ENCODE measurements at regions not wholly inside any gene's neighbourhood (a gene's known extent, or its start where the extent isn't known, plus 50 kb on each side); places are given as distances from the start of the nearest gene placed in this dataset.
"Not testable (repeated sequence)": the region's sequence is repeated elsewhere in the genome, so short reads cannot be mapped to it uniquely, and the experiment has no call there.

DNA sequence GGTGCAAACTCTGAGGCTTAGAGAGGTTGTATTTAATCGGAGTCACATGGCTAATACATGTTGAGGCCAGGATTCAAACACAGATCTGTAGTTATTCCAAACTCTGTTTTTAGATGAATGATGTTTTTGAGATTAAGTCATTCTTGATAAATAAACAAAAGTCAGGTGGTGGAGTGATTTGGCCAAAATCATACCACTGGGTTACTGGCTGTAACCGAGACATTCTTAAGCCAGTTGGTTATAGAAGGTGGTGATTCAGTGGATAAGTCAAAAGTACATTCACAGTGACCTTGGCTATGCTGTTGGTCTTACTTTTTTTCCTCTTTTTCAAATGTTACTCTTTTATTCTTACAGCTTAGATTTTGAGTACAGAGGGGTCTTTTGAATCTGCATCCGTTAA is 361.4 kb downstream of the KIF20B start:
- intact Hi-C loops (cut with DNase I) = no loop called here
- Histone ChIP-seq H3K27ac (no peak overlapping the region), H3K4me3 (no peak overlapping the region), H3K9me3 (no peaks in the 10 kb centered on the region), H3K27me3 (ENCODE audit: insufficient read depth in 3 of 3, low read length in 2 of 3) (no peaks in the 10 kb centered on the region), H3K4me1 (no peaks in the 10 kb centered on the region), H3K36me3 (ENCODE audit: insufficient read depth in 1 of 2, low read depth in 1 of 2) (no peaks in the 10 kb centered on the region)
- TF ChIP-seq, protein P1, sequence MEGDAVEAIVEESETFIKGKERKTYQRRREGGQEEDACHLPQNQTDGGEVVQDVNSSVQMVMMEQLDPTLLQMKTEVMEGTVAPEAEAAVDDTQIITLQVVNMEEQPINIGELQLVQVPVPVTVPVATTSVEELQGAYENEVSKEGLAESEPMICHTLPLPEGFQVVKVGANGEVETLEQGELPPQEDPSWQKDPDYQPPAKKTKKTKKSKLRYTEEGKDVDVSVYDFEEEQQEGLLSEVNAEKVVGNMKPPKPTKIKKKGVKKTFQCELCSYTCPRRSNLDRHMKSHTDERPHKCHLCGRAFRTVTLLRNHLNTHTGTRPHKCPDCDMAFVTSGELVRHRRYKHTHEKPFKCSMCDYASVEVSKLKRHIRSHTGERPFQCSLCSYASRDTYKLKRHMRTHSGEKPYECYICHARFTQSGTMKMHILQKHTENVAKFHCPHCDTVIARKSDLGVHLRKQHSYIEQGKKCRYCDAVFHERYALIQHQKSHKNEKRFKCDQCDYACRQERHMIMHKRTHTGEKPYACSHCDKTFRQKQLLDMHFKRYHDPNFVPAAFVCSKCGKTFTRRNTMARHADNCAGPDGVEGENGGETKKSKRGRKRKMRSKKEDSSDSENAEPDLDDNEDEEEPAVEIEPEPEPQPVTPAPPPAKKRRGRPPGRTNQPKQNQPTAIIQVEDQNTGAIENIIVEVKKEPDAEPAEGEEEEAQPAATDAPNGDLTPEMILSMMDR (IDR thresholded peaks at IDR 0.05) = no peak
- no peak for DNase-seq
- WGBS, 3 donors = 57 to 72% (median 58%) methylated on average over 3 of the region's 3 CpGs
- ATAC-seq = no peak

GRCh38 chr10:90064295-90064694 is 362.9 kb downstream of the KIF20B start:
- intact Hi-C loops (cut with DNase I) = no loop called here
- ATAC-seq = no peak
- WGBS, 3 donors = 86 to 97% (median 92%) methylated on average over 1 of the region's 1 CpG
- Histone ChIP-seq H3K36me3 (ENCODE audit: insufficient read depth in 1 of 2, low read depth in 1 of 2) (no peaks in the 10 kb centered on the region), H3K4me3 (no peak overlapping the region), H3K9me3 (no peaks in the 10 kb centered on the region), H3K4me1 (no peaks in the 10 kb centered on the region), H3K27ac (no peak overlapping the region), H3K27me3 (ENCODE audit: insufficient read depth in 3 of 3, low read length in 2 of 3) (no peaks in the 10 kb centered on the region)
- TF ChIP-seq, protein P1 (IDR thresholded peaks at IDR 0.05) = no peak
- DNase-seq = no peak

DNA sequence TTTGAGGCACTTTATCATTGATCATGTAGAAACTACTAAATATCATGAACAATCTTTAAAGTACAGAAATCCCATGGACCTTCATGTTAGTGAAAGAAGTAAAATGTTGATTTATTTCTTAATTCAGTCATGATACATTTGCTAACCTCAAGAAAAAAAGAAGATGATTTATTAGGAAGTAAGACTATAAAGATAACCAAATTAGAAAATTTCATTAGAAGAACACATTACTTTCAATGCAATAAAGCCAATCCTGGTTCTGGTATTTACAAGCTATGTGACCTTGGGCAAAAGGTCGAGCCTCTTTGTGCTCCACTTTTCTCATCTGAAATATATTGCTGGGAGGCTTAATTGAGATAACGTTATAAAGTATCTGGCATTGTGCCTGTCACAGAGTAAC is 365.0 kb downstream of the KIF20B start:
- no peaks in the 10 kb centered on the region for H3K9me3 ChIP-seq
- no peak overlapping the region for H3K4me3 ChIP-seq
- DNase-seq (no peak), ATAC-seq (no peak)
- no peak overlapping the region for H3K27ac ChIP-seq
- 51 to 54% (median 53%) methylated on average over 2 of the region's 2 CpGs for whole genome bisulfite sequencing, 3 donors
- no peaks in the 10 kb centered on the region for H3K27me3 ChIP-seq (ENCODE audit: insufficient read depth in 3 of 3, low read length in 2 of 3)
- no peaks in the 10 kb centered on the region for H3K4me1 ChIP-seq
- TF ChIP-seq, protein P1 (IDR thresholded peaks at IDR 0.05) = no peak
- no peaks in the 10 kb centered on the region for H3K36me3 ChIP-seq (ENCODE audit: insufficient read depth in 1 of 2, low read depth in 1 of 2)
- intact Hi-C loops (cut with DNase I) = no loop called here

DNA sequence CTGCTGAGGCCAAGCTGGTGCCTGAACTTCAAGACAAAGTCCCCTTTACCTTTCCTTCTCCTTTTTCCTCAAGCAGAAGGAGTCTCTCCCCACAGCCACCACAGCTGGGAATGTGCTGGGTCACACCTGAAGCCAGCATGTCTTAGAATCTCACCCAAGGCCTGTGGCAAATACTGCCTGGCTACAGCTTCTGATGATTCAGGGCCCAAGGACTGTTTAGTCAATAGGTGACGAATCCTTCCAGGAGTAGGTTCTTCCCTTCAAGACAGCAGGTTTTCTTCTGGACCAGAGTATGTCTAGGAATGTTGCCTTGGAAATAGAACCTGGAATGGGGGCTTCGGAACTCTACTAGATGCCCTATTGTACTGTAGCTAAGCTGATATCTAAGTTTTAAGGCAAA is 374.6 kb downstream of the KIF20B start:
- Histone ChIP-seq H3K4me3 (no peak overlapping the region), H3K27me3 (ENCODE audit: insufficient read depth in 3 of 3, low read length in 2 of 3) (no peaks in the 10 kb centered on the region), H3K9me3 (no peaks in the 10 kb centered on the region), H3K4me1 (no peaks in the 10 kb centered on the region), H3K36me3 (ENCODE audit: insufficient read depth in 1 of 2, low read depth in 1 of 2) (no peaks in the 10 kb centered on the region), H3K27ac (no peak overlapping the region)
- 90 to 94% (median 91%) methylated on average over 2 of the region's 2 CpGs for WGBS, 3 donors
- no peak for DNase-seq
- intact Hi-C loops (cut with DNase I) = no loop called here
- TF ChIP-seq, protein P1 (IDR thresholded peaks at IDR 0.05) = no peak
- ATAC-seq = no peak

DNA sequence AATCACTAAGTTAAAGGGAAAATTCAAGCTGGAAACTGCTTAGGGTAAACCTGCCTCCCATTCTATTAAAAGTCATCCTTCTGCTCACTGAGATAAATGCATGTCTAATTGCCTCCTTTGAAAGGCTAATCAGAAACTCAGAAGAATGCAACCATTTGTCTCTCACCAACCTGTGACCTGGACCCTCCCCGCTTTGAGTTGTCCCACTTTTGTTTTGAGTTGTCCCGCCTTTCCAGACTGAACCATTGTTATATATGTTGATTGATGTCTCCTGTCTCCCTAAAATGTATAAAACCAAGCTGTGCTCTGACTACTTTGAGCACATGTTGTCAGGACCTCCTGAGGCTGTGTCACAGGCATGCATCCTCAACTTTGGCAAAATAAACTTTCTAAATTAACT is 378.4 kb downstream of the KIF20B start:
- WGBS, 3 donors = 46 to 51% (median 51%) methylated on average over 2 of the region's 2 CpGs

DNA sequence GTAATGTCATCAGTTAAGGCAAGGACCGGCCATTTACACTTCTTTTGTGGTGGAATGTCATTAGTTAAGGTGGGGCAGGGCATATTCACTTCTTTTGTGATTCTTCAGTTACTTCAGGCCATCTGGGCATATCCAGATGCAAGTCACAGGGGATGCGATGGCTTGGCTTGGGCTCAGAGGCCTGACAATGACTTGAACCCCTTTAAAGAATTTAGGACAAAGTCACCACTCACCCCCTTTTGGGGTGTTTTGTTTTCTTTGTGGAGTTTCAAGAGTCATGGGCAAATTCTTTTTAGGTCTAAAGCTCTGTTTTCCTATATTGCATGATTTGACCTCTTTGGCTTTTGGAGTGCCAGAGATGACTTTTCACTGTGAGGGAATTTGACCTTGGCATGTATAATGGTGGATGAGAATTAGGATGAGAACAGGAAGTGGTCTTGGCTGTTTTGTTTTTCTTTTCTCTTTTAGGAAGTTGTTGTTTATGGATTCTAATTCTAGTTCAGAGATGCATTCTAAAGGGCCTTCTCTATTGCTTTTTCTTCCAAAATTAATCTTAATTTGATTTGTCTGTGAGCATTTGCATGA is 385.3 kb downstream of the KIF20B start:
- 71 to 94% (median 91%) methylated on average over 1 to 2 of the region's 2 CpGs for WGBS, 3 donors
- ATAC-seq = not testable (repeated sequence)

More for the DNA sequence above, 378.4 kb downstream of the KIF20B start:
- DNase-seq (no peak), ATAC-seq (no peak)
- H3K36me3 ChIP-seq (ENCODE audit: insufficient read depth in 1 of 2, low read depth in 1 of 2) = no peaks in the 10 kb centered on the region
- no peaks in the 10 kb centered on the region for H3K9me3 ChIP-seq
- H3K4me1 ChIP-seq = no peaks in the 10 kb centered on the region
- TF ChIP-seq, protein P1 (IDR thresholded peaks at IDR 0.05) = no peak
- H3K27ac ChIP-seq = no peak overlapping the region
- H3K4me3 ChIP-seq = no peak overlapping the region
- H3K27me3 ChIP-seq (ENCODE audit: insufficient read depth in 3 of 3, low read length in 2 of 3) = no peaks in the 10 kb centered on the region
- intact Hi-C loops (cut with DNase I) = no loop called here

More for the DNA sequence above, 385.3 kb downstream of the KIF20B start:
- H3K27ac ChIP-seq; H3K9me3 ChIP-seq; DNase-seq; H3K4me3 ChIP-seq; H3K4me1 ChIP-seq; intact Hi-C loops (cut with DNase I); H3K36me3 ChIP-seq (ENCODE audit: insufficient read depth in 1 of 2, low read depth in 1 of 2); H3K27me3 ChIP-seq (ENCODE audit: insufficient read depth in 3 of 3, low read length in 2 of 3): not testable (repeated sequence)
